T-helper 1 cell (primary cell): ENCODE measurements at regions not wholly inside any gene's neighbourhood (a gene's known extent, or its start where the extent isn't known, plus 50 kb on each side); places are given as distances from the start of the nearest gene placed in this dataset.
"Not testable (repeated sequence)": the region's sequence is repeated elsewhere in the genome, so short reads cannot be mapped to it uniquely, and the experiment has no call there.

Source experiments
- DNase-seq, 5 donors: peaks; one replicate each; pipeline ENCODE4 v3.0.0-alpha.2; 2012 to 2020

DNA sequence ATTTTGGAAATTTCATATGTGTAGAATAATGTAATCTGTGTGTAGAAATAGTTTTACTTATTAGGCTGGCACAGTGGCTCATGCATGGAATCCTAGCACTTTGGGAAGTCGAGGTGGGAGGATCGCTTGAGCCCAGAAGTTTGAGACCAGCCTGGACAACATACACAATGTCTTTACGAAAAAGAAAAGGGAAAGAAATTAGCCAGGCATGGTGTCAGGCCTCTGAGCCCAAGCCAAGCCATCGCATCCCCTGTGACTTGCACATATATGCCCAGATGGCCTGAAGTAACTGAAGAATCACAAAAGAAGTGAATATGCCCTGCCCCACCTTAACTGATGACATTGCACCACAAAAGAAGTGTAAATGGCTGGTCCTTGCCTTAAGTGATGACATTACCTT, 491.3 kb downstream of the DISC1 start:
- not testable (repeated sequence) for DNase-seq

DNA sequence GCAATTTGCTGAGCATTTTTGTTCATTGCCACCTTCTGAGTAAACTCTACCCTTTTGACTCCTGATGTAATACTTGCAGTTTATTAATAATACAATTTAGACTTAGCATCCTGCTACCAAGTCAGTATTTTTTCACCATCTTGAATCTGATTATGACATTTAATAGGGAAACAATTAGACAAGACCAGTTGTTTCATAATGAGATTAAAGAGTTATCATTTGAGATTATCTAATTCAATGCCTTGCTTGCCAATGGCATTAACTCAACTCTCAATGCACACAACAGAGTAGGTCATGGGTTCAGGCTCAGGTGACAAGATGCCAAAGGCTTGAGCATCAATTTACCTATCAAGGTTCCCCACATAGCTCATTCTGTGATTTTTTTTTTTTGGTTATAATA, 488.4 kb downstream of the DISC1 start:
- DNase-seq = no peak

DNA sequence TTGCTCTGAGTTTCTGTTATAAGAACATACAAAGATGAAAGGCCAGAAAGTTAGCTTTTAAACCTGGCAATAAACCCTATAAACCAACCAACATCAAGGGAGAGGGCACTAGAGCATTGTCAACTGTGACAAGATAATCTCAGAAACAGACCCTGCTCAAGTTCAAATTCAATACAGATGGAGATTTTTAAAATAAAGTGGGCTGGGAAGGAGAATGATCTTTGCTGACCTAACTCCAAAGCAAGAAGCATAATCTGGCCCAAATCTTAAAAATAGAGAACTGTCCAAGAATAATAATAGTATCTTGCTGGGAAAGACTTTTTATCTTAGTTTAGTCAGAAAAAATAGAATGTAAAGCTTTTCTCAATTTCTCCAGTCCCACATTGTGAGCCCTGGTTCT, 485.5 kb downstream of the DISC1 start:
- no peak for DNase-seq

DNA sequence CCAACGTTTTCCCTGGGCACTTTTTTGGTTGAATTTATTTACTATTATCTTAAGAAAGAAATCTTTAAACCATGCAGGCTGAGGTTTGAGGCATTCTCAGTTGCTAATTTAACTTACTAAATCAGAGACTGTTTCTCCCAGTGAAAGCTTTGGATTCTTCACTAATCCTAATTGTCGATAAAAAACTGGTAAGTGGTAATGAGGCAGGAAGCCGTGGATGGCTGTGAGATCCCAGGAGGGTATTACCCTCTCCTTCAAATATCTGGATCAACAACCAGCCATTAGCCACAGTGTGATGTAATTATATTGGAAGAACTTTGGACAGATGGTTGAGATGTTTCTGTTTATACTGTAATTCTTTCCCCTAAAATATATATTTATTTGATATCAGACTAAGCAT, 485.0 kb downstream of the DISC1 start:
- DNase-seq = no peak

DNA sequence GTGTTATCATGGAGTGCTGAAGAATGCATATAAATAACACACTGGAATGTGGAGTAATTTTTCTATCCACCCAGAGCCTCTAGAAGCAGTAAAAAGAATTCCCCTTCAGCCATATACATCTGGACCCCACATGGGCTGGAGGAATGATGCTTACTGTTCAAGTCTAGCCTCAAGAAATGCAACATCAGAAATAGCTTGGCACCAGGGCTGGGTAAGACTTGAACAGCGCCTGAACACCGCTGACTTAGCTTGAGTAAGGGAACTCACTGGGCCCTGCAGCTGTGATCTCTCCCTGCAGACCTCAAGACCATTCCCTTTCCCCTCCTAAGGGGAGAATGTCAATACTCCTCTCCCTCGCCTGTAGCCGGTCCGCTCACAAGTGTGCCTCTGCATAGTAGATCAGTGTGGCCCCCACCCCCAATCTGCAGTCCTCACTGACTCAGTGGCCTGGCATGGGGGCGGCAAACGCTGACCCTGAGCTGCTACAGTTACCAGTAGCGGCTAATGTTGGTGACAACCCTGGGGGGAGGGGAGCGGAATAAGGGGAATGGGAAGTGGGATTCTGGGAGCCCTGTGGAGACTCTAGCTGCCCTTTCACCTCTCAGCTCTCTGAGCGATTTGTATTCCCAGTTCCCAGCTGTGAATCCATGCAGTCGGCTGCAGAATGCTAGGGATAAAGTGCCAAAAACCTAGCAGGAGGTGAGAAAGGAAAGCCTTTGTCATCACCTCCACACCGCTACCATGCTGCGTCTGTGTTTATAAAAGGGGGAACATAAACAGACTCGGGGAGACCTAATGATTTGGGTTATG, 483.9 kb downstream of the DISC1 start:
- no peak for DNase-seq

DNA sequence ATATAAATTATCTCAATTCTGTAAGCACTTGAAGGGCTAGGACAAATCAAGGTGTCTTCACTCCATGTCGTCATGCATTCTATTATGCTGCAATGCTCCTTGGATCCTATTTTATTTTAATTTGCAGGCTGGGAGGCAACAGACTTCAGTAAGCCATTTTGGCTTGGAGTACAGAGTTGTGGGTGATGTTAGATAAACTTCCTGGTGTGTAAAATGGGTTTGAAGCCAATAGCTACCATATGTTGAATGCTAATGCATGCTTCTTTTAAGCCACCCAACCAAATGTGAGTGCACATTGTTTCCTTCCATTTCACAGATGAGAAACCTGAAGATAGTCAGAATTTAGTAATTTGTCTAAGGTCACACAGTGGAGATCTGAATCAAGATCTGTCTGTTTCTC, 482.8 kb downstream of the DISC1 start:
- no peak for DNase-seq

GRCh38 chr1:232108598-232108997, 482.0 kb downstream of the DISC1 start:
- DNase-seq = no peak

DNA sequence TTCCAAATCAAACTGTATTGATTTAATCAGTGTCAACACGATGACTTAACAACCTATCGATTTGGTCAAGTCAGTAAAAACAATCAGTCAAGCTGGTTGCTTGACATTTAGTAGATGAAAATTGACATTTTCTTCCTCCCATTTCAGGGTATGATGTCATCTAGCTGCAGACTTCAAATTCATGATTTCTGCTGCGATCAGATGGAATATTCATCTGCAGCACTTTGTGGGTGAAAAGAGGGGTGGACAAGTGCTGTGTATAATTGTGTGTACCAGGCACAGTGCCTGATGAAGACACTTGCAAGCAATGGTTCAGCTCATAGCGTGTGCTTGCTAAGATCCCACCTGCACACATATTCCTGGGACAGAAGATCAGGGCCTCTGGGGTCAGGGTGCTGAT, 479.8 kb downstream of the DISC1 start:
- DNase-seq = no peak

DNA sequence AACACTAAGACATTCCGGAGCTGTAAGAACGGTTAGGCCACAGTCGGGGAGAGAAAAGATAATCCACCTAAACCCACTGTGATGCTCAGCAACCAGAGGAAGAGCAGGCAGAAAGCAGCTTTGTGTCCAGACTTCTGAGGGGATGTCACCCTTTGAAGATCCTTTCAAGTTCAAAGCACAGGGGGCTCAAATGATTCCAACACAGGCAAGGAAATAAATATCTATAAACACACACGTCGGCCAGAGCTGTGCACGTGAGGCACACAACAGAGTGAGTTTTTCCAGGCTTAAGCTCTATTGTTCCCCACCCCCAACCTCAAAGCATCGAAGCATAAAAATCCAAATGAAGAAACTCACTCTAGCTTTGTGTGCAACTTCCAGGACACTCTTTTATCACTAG, 479.0 kb downstream of the DISC1 start:
- DNase-seq = no peak

DNA sequence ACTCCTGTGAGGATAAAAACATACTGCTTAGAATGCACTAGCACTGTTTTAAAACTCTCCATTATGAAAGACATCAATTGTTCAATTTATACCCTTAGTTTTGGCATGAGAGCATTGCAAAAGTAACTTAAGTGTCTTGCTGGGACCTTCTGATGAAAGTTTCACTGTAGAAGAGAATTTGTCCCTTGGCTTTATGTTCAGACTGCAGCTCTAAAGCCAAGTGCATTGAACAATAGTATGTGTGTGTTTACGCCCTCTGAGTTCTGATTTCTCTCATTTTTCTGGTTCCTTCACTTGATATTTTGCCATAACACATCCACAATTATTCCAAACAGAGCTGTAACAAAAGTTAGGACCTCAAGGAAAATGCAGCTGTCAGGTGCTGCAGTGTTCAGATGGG, 474.6 kb downstream of the DISC1 start:
- no peak for DNase-seq

DNA sequence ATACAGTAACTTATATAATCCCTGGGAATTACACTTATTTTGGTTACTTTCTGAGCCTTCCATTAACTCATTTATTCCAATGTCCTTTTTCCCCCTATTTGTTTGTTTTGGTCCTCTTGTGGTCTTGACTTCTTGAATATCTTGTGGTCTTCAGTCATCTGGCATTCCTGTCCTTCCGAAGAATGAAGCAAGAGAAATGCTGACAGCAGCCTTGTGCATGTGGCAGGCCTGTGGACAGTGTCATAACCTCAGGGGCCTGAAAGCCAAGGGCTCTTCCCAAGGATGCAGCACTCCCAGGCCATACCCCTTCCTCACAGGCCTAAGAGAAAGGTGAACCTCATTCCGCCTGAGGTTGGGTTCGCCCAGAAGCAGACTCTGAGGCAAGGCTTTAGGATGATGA, 470.2 kb downstream of the DISC1 start:
- DNase-seq = no peak
